HFFc6 (cell line): ENCODE measurements at regions not wholly inside any gene's neighbourhood (a gene's known extent, or its start where the extent isn't known, plus 50 kb on each side); places are given as distances from the start of the nearest gene placed in this dataset.

ENCODE experiments used
- DNase-seq: peaks from one replicate; pipeline ENCODE4 v3.0.0-alpha.2; 2018
- H3K27ac Mint-ChIP-seq: 2 replicates; pipeline ENCODE4 v1.8.0; 2020; ENCODE audit warnings: mild to moderate bottlenecking, mixed read lengths
- H3K27me3 Mint-ChIP-seq: 2 replicates; pipeline ENCODE4 v1.8.0; 2021; ENCODE audit warnings: mild to moderate bottlenecking, moderate library complexity, mixed read lengths; ENCODE audit not compliant: insufficient read depth
- H3K36me3 Mint-ChIP-seq: 2 replicates; pipeline ENCODE4 v1.8.0; 2021; ENCODE audit warnings: low read depth, mixed read lengths
- H3K4me1 Mint-ChIP-seq: 2 replicates; pipeline ENCODE4 v1.8.0; 2020; ENCODE audit warnings: low read depth, mixed read lengths
- H3K4me3 Mint-ChIP-seq: 2 replicates; pipeline ENCODE4 v1.8.0; 2020; ENCODE audit warnings: mild to moderate bottlenecking, moderate library complexity, mixed read lengths
- H3K9me3 Mint-ChIP-seq: 2 replicates; pipeline ENCODE4 v1.8.0; 2020; ENCODE audit warnings: mild to moderate bottlenecking, mixed read lengths
- TF ChIP-seq, protein P1 (sequence below): fragments of 200-600 bp; sonication (generic); IDR thresholded peaks from 2 replicates; pipeline ENCODE4 v1.5.0; 2021; ENCODE audit warnings: antibody characterized with exemption, mild to moderate bottlenecking

DNA sequence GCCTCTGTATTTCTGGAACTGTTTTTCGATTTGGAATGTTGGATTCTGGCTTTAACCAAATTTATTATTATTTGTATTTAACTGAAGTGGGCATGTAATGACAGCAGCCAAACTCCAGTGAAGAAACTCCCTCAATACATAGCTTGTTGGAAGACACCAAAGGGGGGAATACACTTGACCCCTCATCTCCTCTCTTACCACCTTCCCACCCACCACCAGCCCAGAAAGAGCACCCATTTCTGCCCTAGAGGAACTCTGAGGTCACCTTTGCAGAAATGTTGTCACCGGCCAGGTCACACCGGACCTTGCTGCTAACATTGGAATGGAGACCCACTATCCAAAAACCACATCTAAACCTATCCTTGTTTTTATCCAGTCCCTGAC lies 58.6 kb upstream of the CA12 start:
- Mint-ChIP-seq H3K36me3 (no peaks in the 10 kb centered on the region), H3K4me1 (peaks cover 37% of the 10 kb centered on the region), H3K4me3 (no peak overlapping the region), H3K9me3 (no peaks in the 10 kb centered on the region), H3K27me3 (peaks cover 6% of the 10 kb centered on the region), H3K27ac (no peak overlapping the region)
- no peak for DNase-seq
- TF ChIP-seq, protein P1, sequence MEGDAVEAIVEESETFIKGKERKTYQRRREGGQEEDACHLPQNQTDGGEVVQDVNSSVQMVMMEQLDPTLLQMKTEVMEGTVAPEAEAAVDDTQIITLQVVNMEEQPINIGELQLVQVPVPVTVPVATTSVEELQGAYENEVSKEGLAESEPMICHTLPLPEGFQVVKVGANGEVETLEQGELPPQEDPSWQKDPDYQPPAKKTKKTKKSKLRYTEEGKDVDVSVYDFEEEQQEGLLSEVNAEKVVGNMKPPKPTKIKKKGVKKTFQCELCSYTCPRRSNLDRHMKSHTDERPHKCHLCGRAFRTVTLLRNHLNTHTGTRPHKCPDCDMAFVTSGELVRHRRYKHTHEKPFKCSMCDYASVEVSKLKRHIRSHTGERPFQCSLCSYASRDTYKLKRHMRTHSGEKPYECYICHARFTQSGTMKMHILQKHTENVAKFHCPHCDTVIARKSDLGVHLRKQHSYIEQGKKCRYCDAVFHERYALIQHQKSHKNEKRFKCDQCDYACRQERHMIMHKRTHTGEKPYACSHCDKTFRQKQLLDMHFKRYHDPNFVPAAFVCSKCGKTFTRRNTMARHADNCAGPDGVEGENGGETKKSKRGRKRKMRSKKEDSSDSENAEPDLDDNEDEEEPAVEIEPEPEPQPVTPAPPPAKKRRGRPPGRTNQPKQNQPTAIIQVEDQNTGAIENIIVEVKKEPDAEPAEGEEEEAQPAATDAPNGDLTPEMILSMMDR, result no peak

DNA sequence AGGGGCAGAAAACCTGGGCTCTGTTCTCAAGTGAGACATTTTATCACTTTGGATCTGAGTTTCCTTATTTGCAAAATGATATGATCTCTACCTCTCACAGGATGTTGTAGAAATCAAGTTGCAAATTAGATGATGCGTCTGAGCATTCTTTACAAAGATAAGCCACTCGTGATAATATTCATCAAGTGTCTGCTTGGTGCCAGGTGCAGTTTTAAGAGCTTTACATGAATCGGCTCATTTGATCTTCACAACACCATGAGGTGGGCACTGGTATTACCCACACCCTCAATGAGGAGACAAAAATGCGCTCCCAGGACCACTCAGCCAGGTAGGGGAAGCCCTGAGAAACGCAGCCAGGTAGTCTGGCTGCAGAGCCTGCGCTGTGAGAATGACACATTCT lies 59.1 kb upstream of the CA12 start:
- H3K27me3 Mint-ChIP-seq, result peaks cover 6% of the 10 kb centered on the region
- H3K27ac Mint-ChIP-seq, result no peak overlapping the region
- TF ChIP-seq, protein P1, result no peak
- no peak overlapping the region for H3K4me3 Mint-ChIP-seq
- H3K36me3 Mint-ChIP-seq, result no peaks in the 10 kb centered on the region
- no peak for DNase-seq
- peaks cover 36% of the 10 kb centered on the region for H3K4me1 Mint-ChIP-seq
- H3K9me3 Mint-ChIP-seq, result no peaks in the 10 kb centered on the region

DNA sequence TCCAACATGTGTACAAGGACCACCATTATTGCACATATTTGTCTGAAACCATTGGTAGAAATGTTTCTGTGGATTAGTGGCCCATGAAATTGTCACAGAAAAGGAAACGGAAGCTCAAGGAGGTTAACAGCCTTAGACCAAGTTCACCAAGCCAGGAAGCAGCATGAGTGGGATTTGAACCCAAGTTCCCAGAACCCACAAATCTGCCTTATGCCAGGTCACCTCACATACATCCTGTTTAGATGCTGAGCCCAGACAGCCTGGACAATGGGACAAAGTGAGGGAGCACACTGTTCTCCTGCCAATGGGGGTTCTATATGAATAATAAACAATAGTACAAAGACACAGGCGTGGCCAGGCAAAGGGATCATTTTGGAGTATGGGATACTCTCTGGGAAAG lies 59.6 kb upstream of the CA12 start:
- Mint-ChIP-seq H3K9me3 (no peaks in the 10 kb centered on the region), H3K27me3 (peaks cover 6% of the 10 kb centered on the region)

DNA sequence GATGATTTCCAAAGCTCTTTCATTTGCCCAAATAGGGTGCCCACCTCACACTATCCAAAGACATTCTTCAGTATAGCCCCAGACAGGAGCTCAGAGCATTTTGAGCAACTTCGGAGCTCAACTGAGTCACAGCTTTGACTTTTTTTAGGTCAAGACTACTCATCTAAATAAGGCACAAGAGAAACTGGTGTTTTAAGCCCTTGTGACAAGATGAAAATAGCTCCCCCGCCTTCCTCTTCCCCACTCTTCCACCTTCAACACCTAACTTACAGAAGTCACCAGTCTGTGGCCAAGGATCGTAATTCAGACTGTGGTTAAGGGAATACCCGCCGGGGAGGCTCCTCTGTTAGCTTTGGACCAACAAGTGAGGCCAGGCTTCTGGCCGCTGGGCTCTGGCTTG lies 60.4 kb upstream of the CA12 start:
- no peak overlapping the region for H3K4me3 Mint-ChIP-seq
- no peak overlapping the region for H3K27ac Mint-ChIP-seq
- H3K4me1 Mint-ChIP-seq, result peaks cover 22% of the 10 kb centered on the region
- H3K9me3 Mint-ChIP-seq, result no peaks in the 10 kb centered on the region
- TF ChIP-seq, protein P1, result no peak
- peaks cover 8% of the 10 kb centered on the region for H3K27me3 Mint-ChIP-seq
- DNase-seq, result no peak
- H3K36me3 Mint-ChIP-seq, result no peaks in the 10 kb centered on the region

More for the DNA sequence above, 59.6 kb upstream of the CA12 start:
- Mint-ChIP-seq H3K4me1 (peaks cover 30% of the 10 kb centered on the region), H3K4me3 (no peak overlapping the region), H3K36me3 (no peaks in the 10 kb centered on the region), H3K27ac (no peak overlapping the region)
- no peak for DNase-seq
- TF ChIP-seq, protein P1, result no peak

DNA sequence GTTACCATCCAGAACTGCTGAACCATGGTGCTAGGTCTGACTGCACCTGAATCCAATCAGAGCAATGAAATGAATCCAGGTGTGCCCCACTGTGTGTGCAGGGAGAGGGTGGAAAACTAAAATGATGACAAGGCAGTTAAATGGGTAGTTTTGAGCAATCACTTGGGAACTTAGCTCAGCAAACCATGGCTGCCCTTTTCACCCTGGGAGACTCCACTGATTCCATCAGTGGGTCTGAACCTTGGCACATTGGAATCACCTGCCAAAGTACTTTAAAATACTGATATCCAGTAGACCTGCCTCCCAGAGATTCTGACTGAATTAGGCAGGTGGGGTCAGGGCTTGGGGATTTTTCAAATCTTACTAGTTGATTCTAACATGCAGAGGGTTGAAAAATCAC lies 59.8 kb upstream of the USP3 start:
- H3K27ac Mint-ChIP-seq, result no peak overlapping the region
- no peak for DNase-seq
- H3K36me3 Mint-ChIP-seq, result no peaks in the 10 kb centered on the region
- no peaks in the 10 kb centered on the region for H3K9me3 Mint-ChIP-seq
- no peak overlapping the region for H3K4me3 Mint-ChIP-seq
- peaks cover 17% of the 10 kb centered on the region for H3K4me1 Mint-ChIP-seq
- TF ChIP-seq, protein P1, result no peak
- peaks cover 8% of the 10 kb centered on the region for H3K27me3 Mint-ChIP-seq

DNA sequence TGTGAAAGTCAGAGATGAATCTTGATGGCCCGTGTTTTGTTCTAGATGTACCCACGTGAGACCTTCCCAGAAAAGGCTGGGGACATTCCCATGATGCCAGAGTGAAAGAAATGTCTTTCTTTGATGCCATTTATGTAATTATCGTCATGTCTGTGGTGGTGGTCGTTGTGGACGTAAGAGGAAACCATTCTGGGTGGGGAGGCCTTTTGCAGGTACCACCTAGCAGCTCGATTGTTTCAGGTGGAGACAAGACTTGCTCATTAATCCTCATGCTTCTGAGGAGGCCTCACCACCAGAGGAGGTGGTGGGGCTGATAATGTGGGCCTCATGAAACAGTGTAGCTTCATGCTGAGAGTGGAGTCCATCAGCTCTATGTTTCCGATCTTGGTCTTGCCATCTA lies 58.1 kb upstream of the USP3 start:
- H3K27ac Mint-ChIP-seq, result no peak overlapping the region
- DNase-seq, result no peak
- no peaks in the 10 kb centered on the region for H3K9me3 Mint-ChIP-seq
- TF ChIP-seq, protein P1, result no peak
- peaks cover 12% of the 10 kb centered on the region for H3K4me1 Mint-ChIP-seq
- H3K27me3 Mint-ChIP-seq, result peaks cover 7% of the 10 kb centered on the region
- no peak overlapping the region for H3K4me3 Mint-ChIP-seq
- no peaks in the 10 kb centered on the region for H3K36me3 Mint-ChIP-seq
